ENCODE measurements at regions not wholly inside any gene's neighbourhood (a gene's known extent, or its start where the extent isn't known, plus 50 kb on each side); places are given as distances from the start of the nearest gene placed in this dataset.

DNA sequence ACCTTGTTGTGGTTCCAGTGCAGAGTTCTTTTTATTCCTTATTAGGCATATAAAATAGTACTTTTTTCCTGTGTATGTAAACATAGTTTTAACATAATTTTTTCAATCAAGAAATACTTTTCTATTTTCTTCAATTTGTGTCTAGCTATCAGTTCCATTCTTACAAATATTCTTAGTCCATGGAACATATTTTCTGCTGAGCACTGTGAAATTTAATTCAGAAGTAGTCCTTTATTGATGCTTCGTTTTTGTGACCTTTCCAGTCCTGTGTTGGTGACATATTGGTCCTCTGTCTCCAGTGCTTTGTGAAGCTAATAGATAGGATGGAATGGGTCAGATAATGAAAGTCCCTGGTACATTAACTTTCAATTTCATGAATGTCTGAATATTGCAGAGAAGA lies 325.1 kb downstream of the SAMD5 start:
- no peak overlapping the region for H3K4me3 ChIP-seq (replicated peaks; ENCODE audit: insufficient read depth, low read length)
- no peak overlapping the region for H3K27ac ChIP-seq (replicated peaks)
- no peaks in the 10 kb centered on the region for H3K27me3 ChIP-seq (ENCODE audit: insufficient read depth, poor library complexity, severe bottlenecking)
- no peak for DNase-seq (ENCODE audit: low read depth in 1 of 2, low spot score in 1 of 2)
- no peak for TF ChIP-seq POLR2AphosphoS5 (IDR thresholded peaks at IDR 0.05; ENCODE audit: low read depth)
- TF ChIP-seq CTCF (IDR thresholded peaks at IDR 0.05; ENCODE audit: insufficient read depth, low read length), result no peak
- no peak for TF ChIP-seq SPI1 (IDR thresholded peaks at IDR 0.05; ENCODE audit: borderline replicate concordance, low read depth)
- TF ChIP-seq REST (IDR thresholded peaks at IDR 0.05; ENCODE audit: insufficient replicate concordance, low read depth), result no peak
- no peak for TF ChIP-seq GABPA (IDR thresholded peaks at IDR 0.05; ENCODE audit: low read depth)

- TF ChIP-seq REST (IDR thresholded peaks at IDR 0.05; ENCODE audit: insufficient replicate concordance, low read depth) (no peak), POLR2AphosphoS5 (IDR thresholded peaks at IDR 0.05; ENCODE audit: low read depth) (no peak), CTCF (IDR thresholded peaks at IDR 0.05; ENCODE audit: insufficient read depth, low read length) (no peak), GABPA (IDR thresholded peaks at IDR 0.05; ENCODE audit: low read depth) (no peak), SPI1 (IDR thresholded peaks at IDR 0.05; ENCODE audit: borderline replicate concordance, low read depth) (no peak)
- DNase-seq (ENCODE audit: low read depth in 1 of 2, low spot score in 1 of 2), result no peak
- H3K4me3 ChIP-seq (replicated peaks; ENCODE audit: insufficient read depth, low read length), result no peak overlapping the region
- H3K27ac ChIP-seq (replicated peaks), result no peak overlapping the region
- H3K27me3 ChIP-seq (ENCODE audit: insufficient read depth, poor library complexity, severe bottlenecking), result no peaks in the 10 kb centered on the region
These were observed 325.7 kb downstream of the SAMD5 start for GRCh38 chr6:147834084-147834776.

DNA sequence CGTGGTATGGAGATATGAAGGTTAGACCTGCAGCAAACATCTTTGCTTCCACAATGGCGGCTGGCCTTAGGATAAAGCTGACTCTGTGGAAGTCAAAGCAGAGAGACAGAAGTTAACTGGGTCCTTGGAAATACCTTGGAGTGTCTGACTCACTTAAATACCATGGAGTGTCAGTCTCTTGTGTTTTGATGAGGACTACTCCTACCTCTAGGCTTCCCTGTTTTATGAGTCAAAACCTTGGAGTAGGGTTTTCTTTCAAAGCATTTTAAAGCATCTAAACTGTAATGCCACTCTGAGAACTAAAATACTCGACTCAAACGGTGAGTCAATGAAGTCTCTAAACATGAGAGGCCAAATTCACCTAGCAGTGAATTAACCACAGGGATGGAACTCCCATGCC lies 329.1 kb downstream of the SAMD5 start:
- no peak overlapping the region for H3K27ac ChIP-seq (replicated peaks)
- H3K4me3 ChIP-seq (replicated peaks; ENCODE audit: insufficient read depth, low read length), result no peak overlapping the region
- no peaks in the 10 kb centered on the region for H3K27me3 ChIP-seq (ENCODE audit: insufficient read depth, poor library complexity, severe bottlenecking)
- no peak for TF ChIP-seq SPI1 (IDR thresholded peaks at IDR 0.05; ENCODE audit: borderline replicate concordance, low read depth)
- no peak for TF ChIP-seq CTCF (IDR thresholded peaks at IDR 0.05; ENCODE audit: insufficient read depth, low read length)
- TF ChIP-seq POLR2AphosphoS5 (IDR thresholded peaks at IDR 0.05; ENCODE audit: low read depth), result no peak
- no peak for TF ChIP-seq REST (IDR thresholded peaks at IDR 0.05; ENCODE audit: insufficient replicate concordance, low read depth)
- TF ChIP-seq GABPA (IDR thresholded peaks at IDR 0.05; ENCODE audit: low read depth), result no peak
- DNase-seq (ENCODE audit: low read depth in 1 of 2, low spot score in 1 of 2), result no peak

All from HL-60 (cell line).